Ramos (cell line): ENCODE measurements at regions not wholly inside any gene's neighbourhood (a gene's known extent, or its start where the extent isn't known, plus 50 kb on each side); places are given as distances from the start of the nearest gene placed in this dataset.

ENCODE experiments used
- in situ Hi-C: fragments of 300-500 bp; cut with MboI; formaldehyde crosslinking; loops from one replicate; pipeline ENCODE4 v1.14.3; 2022; ENCODE audit warnings: low sequenced_read_pairs; ENCODE audit not compliant: unreplicated experiment

GRCh38 chr2:144711630-144712549 is 192.0 kb upstream of the ZEB2 start:
- in situ Hi-C loops = no loop called here

- in situ Hi-C loops = no loop called here
Observed at GRCh38 chr2:144711084-144711483, 191.2 kb upstream of the ZEB2 start.

GRCh38 chr2:144708626-144709025 is 188.7 kb upstream of the ZEB2 start:
- in situ Hi-C loops = no loop called here

- in situ Hi-C loops = no loop called here
Observed at GRCh38 chr2:144707736-144708326, 187.9 kb upstream of the ZEB2 start.

- in situ Hi-C loops = no loop called here
Observed at GRCh38 chr2:144706647-144707046, 186.7 kb upstream of the ZEB2 start.

- in situ Hi-C loops = no loop called here
Observed at GRCh38 chr2:144705328-144706245, 185.7 kb upstream of the ZEB2 start.

GRCh38 chr2:144704709-144705095 is 184.8 kb upstream of the ZEB2 start:
- in situ Hi-C loops = no loop called here

- in situ Hi-C loops = no loop called here
Observed at GRCh38 chr2:144703852-144704708, 184.2 kb upstream of the ZEB2 start.

GRCh38 chr2:144702051-144702450 is 182.1 kb upstream of the ZEB2 start:
- in situ Hi-C loops = no loop called here

- in situ Hi-C loops = no loop called here
Observed at GRCh38 chr2:144701259-144701658, 181.3 kb upstream of the ZEB2 start.

GRCh38 chr2:144698156-144698555 is 178.2 kb upstream of the ZEB2 start:
- in situ Hi-C loops = loop anchor here (25.0 kb wide), 1 partner anchor 714 kb away; no protein-coding TSS in a partner anchor

- in situ Hi-C loops = loop anchor here (25.0 kb wide), 1 partner anchor 717 kb away; no protein-coding TSS in a partner anchor
Observed at GRCh38 chr2:144695657-144696056, 175.7 kb upstream of the ZEB2 start.

GRCh38 chr2:144694456-144694855 is 174.5 kb upstream of the ZEB2 start:
- in situ Hi-C loops = loop anchor here (25.0 kb wide), 1 partner anchor 718 kb away; no protein-coding TSS in a partner anchor

- in situ Hi-C loops = loop anchor here (25.0 kb wide), 1 partner anchor 719 kb away; no protein-coding TSS in a partner anchor
Observed at GRCh38 chr2:144693179-144693578, 173.3 kb upstream of the ZEB2 start.

- in situ Hi-C loops = loop anchor here (25.0 kb wide), 1 partner anchor 720 kb away; no protein-coding TSS in a partner anchor
Observed at GRCh38 chr2:144692661-144693060, 172.7 kb upstream of the ZEB2 start.

GRCh38 chr2:144690771-144691170 is 170.9 kb upstream of the ZEB2 start:
- in situ Hi-C loops = loop anchor here (25.0 kb wide), 1 partner anchor 722 kb away; no protein-coding TSS in a partner anchor

GRCh38 chr2:144686518-144687215 is 166.7 kb upstream of the ZEB2 start:
- in situ Hi-C loops = loop anchor here (25.0 kb wide), 1 partner anchor 726 kb away; no protein-coding TSS in a partner anchor

GRCh38 chr2:144683966-144684365 is 164.0 kb upstream of the ZEB2 start:
- in situ Hi-C loops = loop anchor here (25.0 kb wide), 1 partner anchor 728 kb away; no protein-coding TSS in a partner anchor
